Endothelial cell of umbilical vein (primary cell): ENCODE measurements at regions not wholly inside any gene's neighbourhood (a gene's known extent, or its start where the extent isn't known, plus 50 kb on each side); places are given as distances from the start of the nearest gene placed in this dataset.

Experiments used
- BruUV-seq: library from RNA; stranded (reverse); fragments of 400-500 nt; replicated peaks from 2 replicates; lab custom pipeline; 2021; lab: Mats Ljungman, UMichigan
- CTCF ChIA-PET: fragments of 300-600, 350-600 bp; sonication (Branson Sonifier 250); formaldehyde crosslinking; loops from one replicate; lab custom pipeline; 2021; ENCODE audit warnings: antibody characterized with exemption, inconsistent platforms; lab: Charles Lee
- POLR2A ChIA-PET: fragments of 300-600, 350-600 bp; sonication (Branson Sonifier 250); formaldehyde crosslinking; loops from one replicate; lab custom pipeline; 2021; ENCODE audit warnings: antibody characterized with exemption, inconsistent platforms; lab: Charles Lee
- DNase-seq: peaks from one replicate; pipeline ENCODE4 v3.0.0-alpha.2; 2011; ENCODE audit warnings: low read depth, low spot score
- FAIRE-seq: peaks from 2 replicates; lab custom pipeline; 2011; peaks lifted over from hg19 to GRCh38; lab: Jason Lieb, UNC
- H2AFZ ChIP-seq: 2 replicates; pipeline ENCODE4 v1.6.0; 2012; ENCODE audit warnings: low read depth, low read length, control low read depth, inconsistent platforms
- H3K27ac ChIP-seq: 2 replicates; pipeline ENCODE4 v1.5.1; 2011; ENCODE audit warnings: low read depth, mild to moderate bottlenecking, control low read depth, low read length, moderate library complexity; ENCODE audit not compliant: insufficient read depth
- H3K27me3 ChIP-seq, 2 experiments: 2 replicates each; pipeline versions ENCODE4 v1.6.0 to v1.6.1; 2011; ENCODE audit warnings: low read length in 2 of 2, mixed read lengths in 1 of 2; ENCODE audit not compliant: control insufficient read depth in 2 of 2, insufficient read depth in 2 of 2
- H3K36me3 ChIP-seq, 2 experiments: 2 replicates in 1 of 2; 3 replicates in 1 of 2; pipeline ENCODE4 v1.5.1; 2011; ENCODE audit warnings: low read length in 2 of 2, mild to moderate bottlenecking in 1 of 2, moderate library complexity in 1 of 2; ENCODE audit not compliant: control insufficient read depth in 2 of 2, insufficient read depth in 2 of 2; ENCODE audit errors: extremely low read depth in 1 of 2
- H3K4me1 ChIP-seq: 3 replicates; pipeline ENCODE4 v1.5.1; 2011; ENCODE audit warnings: mild to moderate bottlenecking, low read length; ENCODE audit not compliant: control insufficient read depth, insufficient read depth; ENCODE audit errors: extremely low read depth
- H3K4me2 ChIP-seq: 2 replicates; pipeline ENCODE4 v1.6.1; 2011; ENCODE audit warnings: low read length, control low read depth, mixed read lengths; ENCODE audit not compliant: insufficient read depth
- H3K4me3 ChIP-seq, 3 experiments: fragments of 200-600 bp in 1 of 3; sonication (generic), shearing (Covaris generic) in 1 of 3; replicated peaks in 1 of 3; 2 replicates each; pipeline ENCODE4 v1.5.1; 2011 to 2016; ENCODE audit warnings: control low read depth in 3 of 3, low read length in 3 of 3, mild to moderate bottlenecking in 2 of 3, inconsistent platforms in 1 of 3, low read depth in 1 of 3, moderate library complexity in 1 of 3; ENCODE audit not compliant: insufficient read depth in 1 of 3
- H3K79me2 ChIP-seq: 2 replicates; pipeline ENCODE4 v1.6.0; 2012; ENCODE audit warnings: low read length, inconsistent platforms; ENCODE audit not compliant: control insufficient read depth, insufficient read depth
- H3K9ac ChIP-seq: replicated peaks from 2 replicates; pipeline ENCODE3; 2011; ENCODE audit warnings: low read length, control low read depth; ENCODE audit not compliant: insufficient read depth; ENCODE audit errors: extremely low read depth
- H3K9me1 ChIP-seq: replicated peaks from 3 replicates; pipeline ENCODE4 v1.6.0; 2011; ENCODE audit warnings: mild to moderate bottlenecking, low read length; ENCODE audit not compliant: control insufficient read depth, insufficient read depth; ENCODE audit errors: extremely low read depth
- H3K9me3 ChIP-seq: replicated peaks from 2 replicates; pipeline ENCODE4 v1.5.1; 2012; ENCODE audit warnings: low read length, inconsistent platforms; ENCODE audit not compliant: control insufficient read depth, insufficient read depth
- H4K20me1 ChIP-seq: replicated peaks from 2 replicates; pipeline ENCODE3; 2011; ENCODE audit warnings: mild to moderate bottlenecking, low read length; ENCODE audit not compliant: control insufficient read depth, insufficient read depth; ENCODE audit errors: extremely low read depth
- EZH2 ChIP-seq: IDR thresholded peaks from 2 replicates; pipeline ENCODE4 v1.6.1; 2012; ENCODE audit warnings: borderline replicate concordance, low read depth, mild to moderate bottlenecking, moderate library complexity, low read length, inconsistent platforms; ENCODE audit not compliant: severe bottlenecking
- FOS ChIP-seq: IDR thresholded peaks from 2 replicates; pipeline ENCODE4 v1.6.1; 2011; ENCODE audit warnings: mild to moderate bottlenecking, low read length, moderate library complexity, borderline replicate concordance; ENCODE audit not compliant: insufficient read depth
- GATA2 ChIP-seq: IDR thresholded peaks from 2 replicates; pipeline ENCODE4 v1.7.0; 2011; ENCODE audit warnings: low read depth, mild to moderate bottlenecking, moderate library complexity, mixed read lengths, low read length; ENCODE audit not compliant: insufficient read length, insufficient read depth
- JUN ChIP-seq: IDR thresholded peaks from 2 replicates; pipeline ENCODE4 v1.6.1; 2011; ENCODE audit warnings: borderline replicate concordance, low read depth; ENCODE audit not compliant: insufficient read length, insufficient read depth
- MAX ChIP-seq: IDR thresholded peaks from 2 replicates; pipeline ENCODE4 v1.6.1; 2011; ENCODE audit not compliant: insufficient read depth, insufficient read length
- MYC ChIP-seq: IDR thresholded peaks from one replicate; pipeline ENCODE4 v1.6.1; 2011; ENCODE audit warnings: mild to moderate bottlenecking, low read depth, low read length
- POLR2A ChIP-seq: IDR thresholded peaks from 2 replicates; pipeline ENCODE4 v1.6.1; 2012; ENCODE audit warnings: low read depth, mild to moderate bottlenecking, control low read depth, low read length
- POLR2AphosphoS5 ChIP-seq: IDR thresholded peaks from 2 replicates; pipeline ENCODE4 v1.6.1; 2012; ENCODE audit warnings: low read depth, mild to moderate bottlenecking, control low read depth, low read length, moderate library complexity; ENCODE audit not compliant: insufficient read depth
- dilution Hi-C: fragments of 300-500 bp; cut with MboI; formaldehyde crosslinking; loops from one replicate; pipeline ENCODE4 v1.15.0; 2019; ENCODE audit warnings: low sequenced_read_pairs; ENCODE audit not compliant: extremely low pct_ligation_motif_present
- intact Hi-C: fragments of 100-400 bp; cut with micrococcal nuclease; formaldehyde crosslinking; loops from one replicate; pipeline ENCODE4 v1.10.0; 2022
- TF ChIP-seq, protein P1 (sequence below), 2 donors: IDR thresholded peaks; 1 replicate in 1 of 2; 2 replicates in 1 of 2; pipeline ENCODE4 v1.5.1; 2011; ENCODE audit warnings: low read length in 2 of 2, mild to moderate bottlenecking in 2 of 2, moderate library complexity in 2 of 2, control low read depth in 1 of 2, inconsistent platforms in 1 of 2, low read depth in 1 of 2; ENCODE audit not compliant: insufficient read depth in 1 of 2; ENCODE audit errors: extremely low read depth in 1 of 2

- no peak for FAIRE-seq
- Histone ChIP-seq H2AFZ (no peak overlapping the region), H3K79me2 (no peaks in the 10 kb centered on the region), H3K9me1 (no peaks in the 10 kb centered on the region), H3K36me3 (no peaks in the 10 kb centered on the region), H4K20me1 (no peaks in the 10 kb centered on the region), H3K27ac (no peak overlapping the region), H3K4me1 (no peaks in the 10 kb centered on the region), H3K27me3 (no peaks in the 10 kb centered on the region), H3K4me2 (no peak overlapping the region), H3K4me3 (no peak overlapping the region), H3K9ac (no peak overlapping the region), H3K9me3 (no peaks in the 10 kb centered on the region)
- TF ChIP-seq MAX (no peak), GATA2 (no peak), EZH2 (no peak)
- dilution Hi-C loops = no loop called here
- no TSS peak for BruUV-seq
- no peak for DNase-seq
- intact Hi-C loops = no loop called here
- CTCF ChIA-PET = no interaction called here
- POLR2A ChIA-PET = no interaction called here
Measured at GRCh38 chr1:147452809-147453208, 88.5 kb upstream of the BCL9 start.

- no peak for FAIRE-seq
- POLR2A ChIA-PET = no interaction called here
- dilution Hi-C loops = no loop called here
- H3K79me2 ChIP-seq = no peaks in the 10 kb centered on the region
- H3K4me2 ChIP-seq = no peak overlapping the region
- no peaks in the 10 kb centered on the region for H3K9me1 ChIP-seq
- DNase-seq = no peak
- no peaks in the 10 kb centered on the region for H4K20me1 ChIP-seq
- TF ChIP-seq MYC = no peak
- no peak for TF ChIP-seq MAX
- TF ChIP-seq, protein P1, sequence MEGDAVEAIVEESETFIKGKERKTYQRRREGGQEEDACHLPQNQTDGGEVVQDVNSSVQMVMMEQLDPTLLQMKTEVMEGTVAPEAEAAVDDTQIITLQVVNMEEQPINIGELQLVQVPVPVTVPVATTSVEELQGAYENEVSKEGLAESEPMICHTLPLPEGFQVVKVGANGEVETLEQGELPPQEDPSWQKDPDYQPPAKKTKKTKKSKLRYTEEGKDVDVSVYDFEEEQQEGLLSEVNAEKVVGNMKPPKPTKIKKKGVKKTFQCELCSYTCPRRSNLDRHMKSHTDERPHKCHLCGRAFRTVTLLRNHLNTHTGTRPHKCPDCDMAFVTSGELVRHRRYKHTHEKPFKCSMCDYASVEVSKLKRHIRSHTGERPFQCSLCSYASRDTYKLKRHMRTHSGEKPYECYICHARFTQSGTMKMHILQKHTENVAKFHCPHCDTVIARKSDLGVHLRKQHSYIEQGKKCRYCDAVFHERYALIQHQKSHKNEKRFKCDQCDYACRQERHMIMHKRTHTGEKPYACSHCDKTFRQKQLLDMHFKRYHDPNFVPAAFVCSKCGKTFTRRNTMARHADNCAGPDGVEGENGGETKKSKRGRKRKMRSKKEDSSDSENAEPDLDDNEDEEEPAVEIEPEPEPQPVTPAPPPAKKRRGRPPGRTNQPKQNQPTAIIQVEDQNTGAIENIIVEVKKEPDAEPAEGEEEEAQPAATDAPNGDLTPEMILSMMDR (IDR thresholded peaks at IDR 0.05; ENCODE audit: extremely low read depth in 1 of 2, insufficient read depth in 1 of 2, low read depth in 1 of 2, low read length in 2 of 2) = no peak
- no peak for TF ChIP-seq POLR2AphosphoS5
- TF ChIP-seq FOS = no peak
- TF ChIP-seq POLR2A = no peak
- TF ChIP-seq GATA2 = no peak
- TF ChIP-seq JUN = no peak
- no peak for TF ChIP-seq EZH2
- no peaks in the 10 kb centered on the region for H3K27me3 ChIP-seq
- H3K27ac ChIP-seq = no peak overlapping the region
- H3K9ac ChIP-seq = no peak overlapping the region
- H3K9me3 ChIP-seq = no peaks in the 10 kb centered on the region
- H2AFZ ChIP-seq = no peak overlapping the region
- no peaks in the 10 kb centered on the region for H3K4me1 ChIP-seq
- H3K36me3 ChIP-seq = no peaks in the 10 kb centered on the region
- no peak overlapping the region for H3K4me3 ChIP-seq
- intact Hi-C loops = no loop called here
- no TSS peak for BruUV-seq
- CTCF ChIA-PET = interaction anchor here (1.1 to 1.4 kb wide), 2 partner anchors 10 to 178 kb away, joined by 3 read pairs; no protein-coding TSS in a partner anchor
Measured at GRCh38 chr1:147463022-147463421, 78.3 kb upstream of the BCL9 start.
